GM21529 (cell line): ENCODE measurements at regions not wholly inside any gene's neighbourhood (a gene's known extent, or its start where the extent isn't known, plus 50 kb on each side); places are given as distances from the start of the nearest gene placed in this dataset.
"Not testable (repeated sequence)": the region's sequence is repeated elsewhere in the genome, so short reads cannot be mapped to it uniquely, and the experiment has no call there.

ENCODE experiments used
- ATAC-seq: cut with Tn5 transposase; IDR thresholded peaks from one replicate; pipeline ENCODE4 v1.9.1; 2021; ENCODE audit not compliant: unreplicated experiment

GRCh38 chr11:110843053-110843452 lies 130.8 kb upstream of the ARHGAP20 start:
- ATAC-seq, result not testable (repeated sequence)

GRCh38 chr11:110838808-110839207 lies 126.6 kb upstream of the ARHGAP20 start:
- no peak for ATAC-seq

DNA sequence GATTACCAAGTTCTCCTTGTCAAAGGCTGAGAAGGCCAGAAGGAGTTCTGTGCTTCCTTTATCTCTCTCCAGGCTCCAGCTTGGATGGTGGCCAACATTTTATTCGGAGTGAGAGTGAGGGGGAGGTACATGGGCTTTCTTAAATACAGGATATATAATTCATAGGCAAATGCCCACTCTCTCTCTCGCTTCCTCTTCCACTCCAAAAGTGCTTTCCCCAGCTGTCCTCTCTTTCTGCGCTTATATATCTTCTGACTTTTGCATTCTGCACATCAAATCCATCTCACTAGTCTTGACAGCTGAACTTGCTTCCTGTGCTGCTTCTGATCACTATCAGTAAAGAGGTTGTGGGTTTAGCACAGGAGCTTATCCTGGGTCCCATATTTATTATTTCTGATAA lies 125.4 kb upstream of the ARHGAP20 start:
- no peak for ATAC-seq

DNA sequence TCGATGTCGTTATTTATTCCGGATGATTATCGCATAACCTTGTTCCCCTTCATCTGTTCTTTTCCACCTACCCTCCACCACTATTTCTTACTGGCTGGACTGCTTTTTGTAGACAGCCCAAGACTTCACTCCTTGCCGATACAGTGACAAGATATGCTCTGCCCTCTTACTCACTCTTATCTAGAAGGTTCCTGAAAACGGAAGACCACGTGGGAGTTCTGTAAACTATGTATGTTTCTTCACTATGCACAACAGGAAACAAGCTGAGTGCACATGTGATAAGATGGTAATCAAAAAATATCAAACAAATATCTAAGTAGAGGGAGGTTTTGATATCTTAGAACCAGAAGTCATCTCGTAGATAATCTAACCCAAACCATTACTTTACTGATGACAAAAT lies 122.9 kb upstream of the ARHGAP20 start:
- ATAC-seq, result no peak

GRCh38 chr11:110833033-110833484 lies 120.8 kb upstream of the ARHGAP20 start:
- ATAC-seq, result no peak

GRCh38 chr11:110832539-110832938 lies 120.3 kb upstream of the ARHGAP20 start:
- no peak for ATAC-seq

DNA sequence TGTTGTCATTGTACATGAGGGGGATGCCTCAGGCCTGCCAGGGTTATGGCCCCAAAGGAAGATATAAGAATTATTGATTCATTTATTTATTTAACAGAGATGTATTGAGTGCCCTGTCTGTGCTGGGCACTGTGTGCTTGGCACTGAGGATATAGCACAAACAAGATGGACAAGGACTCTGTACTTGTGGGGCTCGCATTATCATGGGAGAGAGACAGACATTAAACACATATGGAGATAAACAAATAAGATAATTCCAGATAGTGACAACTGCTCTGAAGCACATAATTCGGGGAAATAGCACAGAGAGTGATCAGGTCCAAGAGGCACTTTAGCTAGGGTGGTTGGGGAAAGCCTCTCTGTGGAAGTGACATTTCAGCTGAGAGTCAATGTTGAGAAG lies 119.8 kb upstream of the ARHGAP20 start:
- ATAC-seq, result no peak

DNA sequence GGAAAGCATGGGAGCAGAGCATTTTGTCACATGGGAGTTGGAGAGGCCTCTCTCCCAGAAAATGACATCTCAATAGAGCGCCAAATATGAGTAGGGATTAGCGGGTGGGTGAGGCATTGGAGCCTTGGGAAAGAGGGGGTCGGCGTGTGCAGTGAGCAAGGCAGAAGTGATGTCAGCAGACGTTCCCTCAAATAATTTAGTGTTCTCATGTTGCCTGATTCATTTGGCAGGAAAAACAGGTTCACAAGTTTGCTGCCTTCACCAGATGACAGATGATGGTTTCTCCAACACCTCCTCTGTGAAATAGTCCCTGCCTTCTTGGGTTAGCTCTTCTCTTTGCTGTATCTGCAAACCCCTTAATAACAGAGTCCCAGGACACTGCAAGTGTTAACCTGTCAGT lies 118.5 kb upstream of the ARHGAP20 start:
- no peak for ATAC-seq

- no peak for ATAC-seq
Measured at GRCh38 chr11:110830344-110830743, 118.1 kb upstream of the ARHGAP20 start.

GRCh38 chr11:110829873-110830272 lies 117.6 kb upstream of the ARHGAP20 start:
- ATAC-seq, result no peak

DNA sequence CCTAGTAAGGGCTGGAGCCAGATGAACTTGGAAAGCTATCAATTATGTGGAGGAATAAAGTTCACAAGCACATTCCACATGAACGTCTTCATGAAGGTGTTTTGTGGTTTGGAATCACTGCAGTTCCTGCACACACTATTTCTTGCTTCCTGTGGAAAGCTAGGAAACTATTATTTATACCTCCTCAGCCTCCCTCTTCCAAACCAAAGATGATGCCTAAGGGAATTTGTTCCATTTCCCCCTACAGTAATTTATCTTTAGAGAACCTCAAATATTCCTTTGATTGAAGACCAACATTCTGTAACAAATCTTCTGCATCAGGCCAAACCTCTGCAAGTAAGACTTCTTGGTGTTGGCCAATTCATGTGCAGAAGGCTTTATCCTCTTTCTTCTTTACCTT lies 115.8 kb upstream of the ARHGAP20 start:
- no peak for ATAC-seq

GRCh38 chr11:110827276-110827675 lies 115.0 kb upstream of the ARHGAP20 start:
- no peak for ATAC-seq

DNA sequence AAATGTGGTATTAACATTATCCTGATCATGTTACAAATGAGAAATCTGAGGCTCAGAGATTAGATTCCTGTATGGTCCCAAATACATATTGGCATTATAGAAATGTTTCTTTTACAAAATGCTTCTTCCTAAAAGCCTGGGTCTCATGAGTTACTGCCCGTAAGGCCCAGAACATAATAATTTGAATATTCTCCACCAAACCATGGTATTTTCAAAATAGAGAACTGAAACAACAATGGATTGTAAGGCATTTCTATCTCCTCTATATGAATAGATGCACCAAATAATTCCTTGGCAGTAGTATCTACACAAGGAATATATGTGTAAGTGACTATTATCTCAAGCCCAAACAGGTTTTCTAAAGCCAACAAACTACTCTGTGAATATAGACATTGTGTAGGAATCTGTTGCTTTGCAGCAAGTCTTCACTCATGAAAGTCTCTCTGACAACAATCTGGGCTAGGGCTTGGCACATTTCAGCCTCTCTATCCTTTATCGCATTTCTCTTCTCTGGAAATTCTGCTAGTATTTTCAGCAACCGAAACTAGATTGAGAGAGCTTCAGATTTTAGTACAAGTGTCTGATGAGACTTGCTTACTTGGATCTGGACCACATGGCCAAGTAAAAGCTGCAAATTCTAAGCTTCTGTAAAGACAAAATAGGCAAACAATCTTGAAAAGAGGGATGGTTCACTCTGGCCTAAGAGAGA lies 112.8 kb upstream of the ARHGAP20 start:
- no peak for ATAC-seq

- ATAC-seq, result no peak
Measured at GRCh38 chr11:110818032-110818687, 105.9 kb upstream of the ARHGAP20 start.

DNA sequence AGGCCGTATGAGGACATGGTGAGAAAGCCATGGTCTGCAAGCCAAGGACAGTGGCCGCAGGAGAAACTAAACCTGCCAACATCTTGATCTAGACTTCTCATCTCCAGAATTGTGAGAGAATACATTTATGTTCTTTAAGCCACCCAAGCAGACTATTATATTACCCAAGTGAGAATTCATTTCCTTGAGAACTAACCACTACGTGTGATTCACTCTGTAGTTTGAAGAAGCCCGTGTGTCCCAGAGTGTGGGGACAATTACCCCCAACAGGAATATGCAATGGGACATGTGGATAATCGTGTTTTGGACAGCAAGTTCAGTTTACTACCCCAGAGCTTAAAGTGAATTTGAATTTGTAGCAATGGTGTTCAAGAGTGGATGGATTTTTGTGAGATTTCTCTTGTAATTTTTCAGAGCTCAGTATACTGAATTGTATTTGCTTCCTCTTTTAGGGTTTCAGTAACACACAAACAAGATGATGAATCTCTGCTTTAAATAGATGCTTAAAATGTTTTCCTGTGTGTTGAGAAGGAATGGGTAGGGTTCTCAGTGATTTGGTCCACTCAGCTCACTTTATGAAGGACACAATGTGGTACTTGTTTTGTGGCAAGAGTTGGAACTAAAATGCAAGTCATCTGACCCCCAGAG lies 100.0 kb upstream of the ARHGAP20 start:
- no peak for ATAC-seq

DNA sequence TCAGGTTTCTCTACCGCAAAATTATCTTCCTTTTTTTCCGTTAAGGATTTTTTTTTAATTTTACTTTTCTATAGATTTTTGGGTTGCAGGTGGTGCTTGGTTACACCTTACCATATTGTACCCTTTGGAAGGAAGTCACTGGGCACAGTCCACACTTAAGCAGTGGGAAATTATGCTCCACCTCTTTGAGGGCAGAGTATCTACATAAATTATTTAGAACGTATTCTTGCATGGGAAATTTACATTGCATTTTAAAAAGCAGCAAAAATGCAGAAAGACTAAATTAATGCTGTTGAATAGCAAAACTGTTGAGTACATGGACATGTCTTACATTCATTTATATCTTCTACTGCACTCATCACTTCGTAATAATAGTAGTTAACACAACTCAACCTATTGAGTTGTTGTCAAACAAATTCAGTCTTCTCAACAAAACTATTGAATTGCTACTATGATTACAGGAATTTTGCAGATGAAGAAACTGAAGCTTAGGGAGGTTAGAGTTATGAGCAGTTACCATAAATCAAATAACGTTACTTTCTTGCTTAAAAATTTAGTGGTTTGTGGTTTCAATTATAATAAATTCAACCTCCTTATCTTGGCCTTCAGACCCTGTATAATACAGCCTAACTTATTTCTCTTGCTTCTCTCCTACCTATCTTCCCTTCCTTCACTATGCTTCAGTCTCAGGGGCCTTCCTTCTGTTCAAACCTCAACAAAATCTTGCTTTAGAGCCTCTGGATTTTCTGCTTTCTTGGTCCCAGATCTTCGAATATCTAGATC lies 97.4 kb upstream of the ARHGAP20 start:
- no peak for ATAC-seq

DNA sequence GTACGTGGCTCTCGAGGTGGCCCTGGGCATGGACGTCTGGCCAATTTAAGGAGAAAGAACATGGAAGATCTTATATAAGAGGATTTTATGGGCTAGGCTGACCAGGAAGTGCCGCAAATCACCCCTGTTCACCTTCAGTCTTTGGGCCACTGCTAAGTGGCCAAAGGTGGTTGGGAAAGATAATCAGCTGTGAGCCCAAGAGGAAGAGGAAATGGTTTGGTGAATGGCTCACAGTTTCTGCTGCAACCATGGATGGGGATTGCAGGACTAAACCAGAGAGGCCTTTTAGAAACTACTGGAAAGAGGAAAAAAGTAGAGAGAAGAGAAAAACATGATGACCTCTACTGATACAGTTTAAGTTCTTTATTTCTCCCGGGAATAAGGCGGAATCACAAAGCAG lies 96.0 kb upstream of the ARHGAP20 start:
- no peak for ATAC-seq

GRCh38 chr11:110807801-110808200 lies 95.6 kb upstream of the ARHGAP20 start:
- ATAC-seq, result no peak

- no peak for ATAC-seq
Measured at GRCh38 chr11:110805756-110806155, 93.5 kb upstream of the ARHGAP20 start.

GRCh38 chr11:110802162-110802561 lies 89.9 kb upstream of the ARHGAP20 start:
- ATAC-seq, result no peak

DNA sequence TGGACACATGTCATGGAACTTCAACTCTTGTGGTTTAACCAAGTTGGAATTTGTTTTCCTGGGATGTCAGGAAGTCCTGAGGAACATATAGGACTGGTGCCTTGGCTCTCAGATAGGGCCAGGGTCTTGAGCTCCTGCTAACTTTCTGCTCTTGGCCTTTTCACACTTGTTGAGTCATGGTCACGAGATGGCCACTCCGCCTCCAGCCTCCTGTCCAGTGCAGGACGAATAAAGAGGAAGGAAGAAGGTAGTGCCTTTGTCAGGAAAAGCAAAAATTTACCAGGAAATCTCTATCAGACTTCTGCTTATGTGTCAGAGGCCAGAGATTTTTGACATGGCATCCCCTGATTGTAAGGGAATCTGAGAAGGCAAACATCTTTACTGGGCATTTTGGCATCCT lies 89.1 kb upstream of the ARHGAP20 start:
- ATAC-seq, result no peak
